Lower leg skin (tissue), 4 donors: ENCODE measurements at regions not wholly inside any gene's neighbourhood (a gene's known extent, or its start where the extent isn't known, plus 50 kb on each side); places are given as distances from the start of the nearest gene placed in this dataset.

Experiments
- DNase-seq, 2 donors: peaks; one replicate each; pipeline ENCODE4 v3.0.0-alpha.2; 2019; ENCODE audit warnings: low spot score in 2 of 2
- H3K4me3 ChIP-seq: fragments of 200-600 bp; sonication (generic); 2 replicates; pipeline ENCODE4 v1.5.1; 2017; ENCODE audit warnings: mild to moderate bottlenecking, low read depth; ENCODE audit not compliant: poor library complexity, severe bottlenecking
- POLR2A ChIP-seq, 2 donors: fragments of 450-650 bp; IDR thresholded peaks; one replicate each; pipeline ENCODE4 v1.6.1; 2016 to 2017; ENCODE audit warnings: antibody characterized with exemption in 2 of 2, mild to moderate bottlenecking in 1 of 2, moderate library complexity in 1 of 2
- WGBS, 2 donors: methylation state at CpG; one replicate each; pipeline ENCODE4 v1.1.5; 2018; 5-methylcytosine and 5-hydroxymethylcytosine counted together
- intact Hi-C: fragments of 100-400 bp; cut with DNase I; formaldehyde crosslinking; loops from one replicate; pipeline ENCODE4 v1.15.0; 2023; ENCODE audit warnings: low total_unique reads
- TF ChIP-seq, protein P1 (sequence below), 3 donors: fragments of 450-650 bp; IDR thresholded peaks; one replicate each; pipeline ENCODE4 v1.5.1; 2016; ENCODE audit warnings: antibody characterized with exemption in 3 of 3, mild to moderate bottlenecking in 3 of 3, moderate library complexity in 2 of 3

DNA sequence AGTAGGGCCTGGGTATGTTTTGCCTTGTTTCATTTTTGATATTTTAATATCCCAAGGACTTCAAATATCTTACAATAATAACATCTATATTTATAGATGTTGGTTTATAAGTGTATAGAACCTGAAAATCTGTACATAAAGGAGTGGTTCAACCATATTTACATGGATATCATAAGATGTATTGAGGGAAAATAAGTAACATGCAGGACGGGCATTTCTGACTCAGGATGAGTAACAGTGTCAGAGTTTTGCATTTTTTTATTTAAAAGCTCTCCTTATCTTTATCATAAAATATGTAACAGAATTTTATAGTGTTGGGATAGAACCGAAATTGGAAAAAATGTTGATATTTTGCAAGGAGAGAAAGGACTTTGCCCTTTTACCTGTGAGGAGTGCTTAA, 1438.7 kb downstream of the REEP3 start:
- TF ChIP-seq, protein P1, sequence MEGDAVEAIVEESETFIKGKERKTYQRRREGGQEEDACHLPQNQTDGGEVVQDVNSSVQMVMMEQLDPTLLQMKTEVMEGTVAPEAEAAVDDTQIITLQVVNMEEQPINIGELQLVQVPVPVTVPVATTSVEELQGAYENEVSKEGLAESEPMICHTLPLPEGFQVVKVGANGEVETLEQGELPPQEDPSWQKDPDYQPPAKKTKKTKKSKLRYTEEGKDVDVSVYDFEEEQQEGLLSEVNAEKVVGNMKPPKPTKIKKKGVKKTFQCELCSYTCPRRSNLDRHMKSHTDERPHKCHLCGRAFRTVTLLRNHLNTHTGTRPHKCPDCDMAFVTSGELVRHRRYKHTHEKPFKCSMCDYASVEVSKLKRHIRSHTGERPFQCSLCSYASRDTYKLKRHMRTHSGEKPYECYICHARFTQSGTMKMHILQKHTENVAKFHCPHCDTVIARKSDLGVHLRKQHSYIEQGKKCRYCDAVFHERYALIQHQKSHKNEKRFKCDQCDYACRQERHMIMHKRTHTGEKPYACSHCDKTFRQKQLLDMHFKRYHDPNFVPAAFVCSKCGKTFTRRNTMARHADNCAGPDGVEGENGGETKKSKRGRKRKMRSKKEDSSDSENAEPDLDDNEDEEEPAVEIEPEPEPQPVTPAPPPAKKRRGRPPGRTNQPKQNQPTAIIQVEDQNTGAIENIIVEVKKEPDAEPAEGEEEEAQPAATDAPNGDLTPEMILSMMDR (IDR thresholded peaks at IDR 0.05), result no peak
- no peak for TF ChIP-seq POLR2A (IDR thresholded peaks at IDR 0.05)
- H3K4me3 ChIP-seq, result no peak overlapping the region
- DNase-seq, result no peak
- 76 to 78% methylated on average over 2 of the region's 2 CpGs for WGBS, 2 donors
- intact Hi-C loops, result no loop called here

DNA sequence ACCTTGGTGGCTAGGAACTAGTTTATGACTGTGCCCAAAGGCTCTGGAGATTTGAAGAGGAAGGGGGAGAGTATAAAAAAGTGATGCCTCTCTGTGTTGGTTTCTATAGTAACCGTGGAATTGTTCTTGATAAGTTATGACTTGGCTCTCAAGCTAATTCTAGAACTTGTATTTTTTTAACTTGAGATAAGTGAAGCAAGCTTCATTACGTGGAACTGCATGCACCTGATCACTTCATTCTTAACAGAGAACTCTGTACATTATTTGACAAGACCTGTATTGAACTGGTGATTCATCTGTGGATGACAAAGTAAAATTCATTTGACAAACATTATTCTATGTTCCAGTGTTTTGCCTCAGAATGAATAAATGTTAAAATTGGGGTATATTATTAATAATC, 1452.2 kb downstream of the REEP3 start:
- TF ChIP-seq, protein P1 (IDR thresholded peaks at IDR 0.05), result no peak
- TF ChIP-seq POLR2A (IDR thresholded peaks at IDR 0.05), result no peak
- DNase-seq, result no peak
- no peak overlapping the region for H3K4me3 ChIP-seq
- 68 to 80% methylated on average over 2 of the region's 2 CpGs for WGBS, 2 donors
- intact Hi-C loops, result no loop called here

DNA sequence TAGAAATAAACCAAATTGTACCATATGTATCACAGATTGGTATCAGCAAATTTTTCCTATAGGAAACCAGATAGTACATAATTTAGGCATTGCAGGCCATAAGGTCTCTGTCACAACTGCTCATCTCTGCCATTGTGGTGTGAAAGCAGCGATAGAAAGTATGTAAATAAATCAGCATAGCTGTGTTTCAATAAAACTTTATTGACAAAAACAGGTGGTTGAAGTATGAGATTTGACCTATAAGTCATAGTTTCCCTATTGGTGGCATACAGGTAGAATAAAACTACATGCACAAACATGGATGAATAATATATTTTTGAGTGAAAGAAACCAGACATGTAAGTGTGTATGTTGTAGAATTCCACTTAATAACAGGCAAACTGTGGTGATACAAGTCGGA, 1454.9 kb downstream of the REEP3 start:
- H3K4me3 ChIP-seq, result no peak overlapping the region
- 91 to 92% methylated on average over 2 of the region's 2 CpGs for WGBS, 2 donors
- no peak for DNase-seq
- TF ChIP-seq, protein P1 (IDR thresholded peaks at IDR 0.05), result no peak
- TF ChIP-seq POLR2A (IDR thresholded peaks at IDR 0.05), result no peak
- intact Hi-C loops, result no loop called here

GRCh38 chr10:64977915-64978314, 1456.7 kb downstream of the REEP3 start:
- H3K4me3 ChIP-seq, result no peak overlapping the region
- DNase-seq, result no peak
- intact Hi-C loops, result no loop called here
- TF ChIP-seq POLR2A (IDR thresholded peaks at IDR 0.05), result no peak
- TF ChIP-seq, protein P1 (IDR thresholded peaks at IDR 0.05), result no peak

GRCh38 chr10:64996886-64997285, 1475.7 kb downstream of the REEP3 start:
- intact Hi-C loops, result no loop called here
- H3K4me3 ChIP-seq, result no peak overlapping the region
- WGBS, 2 donors, result 93 to 98% methylated on average over 3 of the region's 3 CpGs
- no peak for DNase-seq
- TF ChIP-seq, protein P1 (IDR thresholded peaks at IDR 0.05), result no peak
- no peak for TF ChIP-seq POLR2A (IDR thresholded peaks at IDR 0.05)

DNA sequence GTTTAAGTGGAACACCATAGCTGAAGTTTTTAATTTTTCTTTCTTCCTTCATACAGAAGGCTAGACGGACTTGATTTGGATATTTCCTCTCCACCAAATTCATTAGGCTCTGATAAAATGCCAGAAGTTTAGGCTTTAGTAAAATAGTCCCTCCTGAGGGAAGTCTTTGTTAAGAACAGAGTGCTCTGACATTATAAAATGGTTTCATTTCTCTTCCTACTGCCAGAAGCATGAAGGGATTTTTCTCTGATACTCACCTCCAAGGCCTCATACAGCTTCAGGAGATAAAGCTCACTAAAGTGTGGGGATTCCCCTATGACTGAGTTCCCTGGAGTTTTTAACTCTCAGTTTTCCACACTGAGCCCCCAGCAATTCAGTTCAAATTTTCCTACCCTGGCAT, 1489.6 kb downstream of the REEP3 start:
- H3K4me3 ChIP-seq, result no peak overlapping the region
- 52 to 56% methylated on average over 1 of the region's 1 CpG for WGBS, 2 donors
- no peak for TF ChIP-seq POLR2A (IDR thresholded peaks at IDR 0.05)
- TF ChIP-seq, protein P1 (IDR thresholded peaks at IDR 0.05), result no peak
- no peak for DNase-seq
- intact Hi-C loops, result no loop called here
